A673 (cell line): ENCODE measurements at regions not wholly inside any gene's neighbourhood (a gene's known extent, or its start where the extent isn't known, plus 50 kb on each side); places are given as distances from the start of the nearest gene placed in this dataset.

Experiments
- CTCF ChIP-seq: fragments of 300-800, 200-600 bp; sonication (generic); conservative IDR thresholded peaks from 2 replicates; pipeline ENCODE4 v1.5.1; 2017; ENCODE audit warnings: low read depth, mild to moderate bottlenecking, antibody characterized with exemption, low read length, moderate library complexity, mixed read lengths
- EZH2 ChIP-seq: fragments of 200-600 bp; sonication (generic); IDR thresholded peaks from 2 replicates; pipeline ENCODE4 v1.6.1; 2017; ENCODE audit warnings: borderline replicate concordance, low read depth, mild to moderate bottlenecking, mixed read lengths, antibody characterized with exemption, low read length; ENCODE audit not compliant: poor library complexity, severe bottlenecking

GRCh38 chr11:112368381-112368780 is 107.7 kb upstream of the PLET1 start:
- TF ChIP-seq CTCF (no peak), EZH2 (no peak)
